ENCODE measurements at regions not wholly inside any gene's neighbourhood (a gene's known extent, or its start where the extent isn't known, plus 50 kb on each side); places are given as distances from the start of the nearest gene placed in this dataset.

DNA sequence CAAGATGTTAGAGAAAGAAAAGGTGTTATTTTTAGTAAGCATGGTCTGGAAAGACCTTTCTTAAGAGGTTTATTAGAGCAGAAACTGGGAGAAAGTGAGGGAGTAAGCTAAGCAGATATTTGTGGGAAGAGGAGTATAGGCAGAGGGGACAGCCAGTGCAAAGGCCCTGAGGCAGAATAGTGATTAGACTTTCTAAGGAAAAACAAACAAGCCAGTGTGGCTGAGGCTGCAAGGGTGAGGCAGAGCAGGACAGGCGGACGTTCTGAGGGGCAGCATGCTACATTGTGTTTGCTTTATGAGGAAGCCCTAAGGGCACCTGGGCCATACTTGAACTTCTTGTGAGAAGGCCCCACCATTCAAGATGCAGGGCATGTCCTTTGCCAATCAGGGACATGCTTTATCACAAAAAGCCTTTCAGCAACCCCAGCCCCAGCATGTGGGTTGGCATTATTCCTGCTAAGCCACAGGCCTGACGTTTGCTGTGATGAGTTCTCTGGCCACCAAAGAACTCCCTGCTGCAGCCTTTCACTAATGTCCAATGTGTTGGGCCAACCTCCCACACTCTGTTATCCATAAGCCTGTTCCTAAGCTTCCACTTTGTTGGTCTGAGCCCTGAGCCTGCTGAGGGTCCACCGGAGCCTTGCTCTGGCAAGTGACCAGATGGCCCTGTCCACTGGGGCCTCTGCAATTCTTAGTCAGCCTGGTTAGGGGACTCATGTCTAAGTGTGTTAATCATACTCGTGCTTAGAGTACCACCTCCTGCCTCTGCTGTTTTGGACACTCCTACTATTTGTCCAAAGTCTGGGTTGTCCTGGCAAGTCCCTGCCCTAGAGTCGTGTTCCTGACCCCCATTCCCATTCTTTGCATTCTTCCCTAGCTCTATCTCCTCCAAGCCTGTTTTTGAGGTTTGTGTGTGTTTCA, 209.9 kb upstream of the CTNNB1 start:
- peak; percentile 67 for DNase-seq (ENCODE audit: low read depth, low spot score)

DNA sequence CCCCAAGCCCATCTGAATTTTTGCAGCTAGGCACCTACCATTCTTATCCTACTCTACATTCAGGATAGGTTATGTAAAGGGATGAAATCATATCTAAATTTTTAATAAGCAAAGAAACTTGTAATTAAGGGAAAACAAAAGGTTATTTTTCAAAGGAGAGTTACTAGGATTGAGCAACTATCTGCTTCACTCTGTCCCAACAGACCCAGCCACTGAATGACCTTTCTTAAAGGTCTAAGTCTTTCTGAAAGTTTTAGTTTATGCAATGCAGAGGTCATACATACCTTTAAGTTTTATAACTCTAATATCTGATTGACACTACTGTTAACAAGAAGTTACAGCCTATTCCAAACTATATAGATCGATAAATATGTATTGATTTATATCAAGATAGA, 209.2 kb upstream of the CTNNB1 start:
- DNase-seq (ENCODE audit: low read depth, low spot score): no peak

DNA sequence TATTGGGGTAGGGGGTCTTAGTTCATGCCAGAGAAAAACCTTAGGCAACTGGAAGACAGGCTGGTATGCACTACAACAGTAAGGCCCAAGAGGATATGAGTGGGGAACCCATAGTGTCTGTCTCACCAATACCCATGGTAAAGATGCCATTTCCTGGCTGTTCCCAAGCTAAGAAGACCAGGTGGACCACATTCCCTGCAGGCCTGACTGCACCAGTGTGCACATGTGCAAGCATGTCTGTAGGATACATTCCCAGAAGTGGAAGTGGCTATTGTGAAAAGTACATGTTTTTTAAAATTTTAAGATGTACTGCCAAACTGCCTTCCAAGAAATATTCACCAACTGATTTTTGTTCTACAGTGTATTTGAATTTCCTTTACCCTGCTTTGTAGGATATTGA, 207.3 kb upstream of the CTNNB1 start:
- no peak for DNase-seq (ENCODE audit: low read depth, low spot score)

DNA sequence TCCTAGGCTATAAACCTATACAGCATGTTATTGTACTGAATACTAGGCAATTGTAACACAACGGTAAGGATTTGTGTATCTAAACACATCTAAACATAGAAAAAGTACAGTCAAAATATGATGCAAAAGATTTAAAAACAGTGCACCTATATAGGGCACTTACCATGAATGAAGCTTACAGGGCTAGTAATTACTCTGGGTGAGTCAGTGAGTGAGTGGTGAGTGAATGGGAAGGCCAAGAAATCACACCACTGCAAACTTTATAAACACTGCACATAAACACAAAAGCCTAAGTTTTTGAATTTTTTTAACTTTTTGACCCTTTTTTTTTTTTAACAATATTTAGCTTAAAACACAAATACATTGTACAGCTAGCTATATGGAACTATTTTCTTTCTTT, 204.7 kb upstream of the CTNNB1 start:
- DNase-seq (ENCODE audit: low read depth, low spot score): no peak

DNA sequence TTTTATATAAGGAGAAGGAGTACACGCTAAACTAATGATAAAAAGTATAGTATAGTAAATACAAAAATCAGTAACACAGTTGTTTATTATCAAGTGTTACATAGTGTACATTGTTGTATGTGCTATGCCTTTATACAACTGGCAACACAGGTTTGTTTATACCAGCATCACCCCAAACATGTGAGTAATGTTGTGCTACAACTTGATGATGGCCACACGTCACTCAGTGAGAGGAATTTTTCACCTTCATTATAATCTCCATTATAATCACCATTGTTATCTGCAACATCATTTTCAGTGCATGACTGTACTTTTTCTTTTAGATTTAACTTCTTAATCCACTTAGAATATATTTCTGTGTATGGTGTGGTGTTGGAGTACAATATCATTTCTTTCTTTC, 204.0 kb upstream of the CTNNB1 start:
- no peak for DNase-seq (ENCODE audit: low read depth, low spot score)

DNA sequence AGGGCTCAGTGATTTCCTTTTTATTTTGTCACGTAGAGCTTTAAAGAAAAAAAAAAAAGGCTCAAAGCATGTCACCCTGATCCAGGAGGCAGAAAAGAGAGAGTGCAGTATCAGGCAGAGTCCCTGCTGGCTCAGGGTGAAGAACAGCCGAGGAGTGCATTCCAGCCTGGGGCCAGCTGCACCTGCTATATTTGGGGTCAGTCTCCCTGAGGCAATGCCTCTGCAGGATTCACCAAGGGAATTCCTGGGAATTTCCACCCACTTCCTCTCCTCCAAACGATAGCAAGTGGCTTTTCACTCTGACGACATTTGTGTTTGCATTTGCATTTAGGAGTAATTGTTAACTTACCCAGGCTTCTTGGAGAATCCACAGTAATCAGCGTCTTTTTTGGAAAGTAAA, 202.9 kb upstream of the CTNNB1 start:
- DNase-seq (ENCODE audit: low read depth, low spot score): no peak

DNA sequence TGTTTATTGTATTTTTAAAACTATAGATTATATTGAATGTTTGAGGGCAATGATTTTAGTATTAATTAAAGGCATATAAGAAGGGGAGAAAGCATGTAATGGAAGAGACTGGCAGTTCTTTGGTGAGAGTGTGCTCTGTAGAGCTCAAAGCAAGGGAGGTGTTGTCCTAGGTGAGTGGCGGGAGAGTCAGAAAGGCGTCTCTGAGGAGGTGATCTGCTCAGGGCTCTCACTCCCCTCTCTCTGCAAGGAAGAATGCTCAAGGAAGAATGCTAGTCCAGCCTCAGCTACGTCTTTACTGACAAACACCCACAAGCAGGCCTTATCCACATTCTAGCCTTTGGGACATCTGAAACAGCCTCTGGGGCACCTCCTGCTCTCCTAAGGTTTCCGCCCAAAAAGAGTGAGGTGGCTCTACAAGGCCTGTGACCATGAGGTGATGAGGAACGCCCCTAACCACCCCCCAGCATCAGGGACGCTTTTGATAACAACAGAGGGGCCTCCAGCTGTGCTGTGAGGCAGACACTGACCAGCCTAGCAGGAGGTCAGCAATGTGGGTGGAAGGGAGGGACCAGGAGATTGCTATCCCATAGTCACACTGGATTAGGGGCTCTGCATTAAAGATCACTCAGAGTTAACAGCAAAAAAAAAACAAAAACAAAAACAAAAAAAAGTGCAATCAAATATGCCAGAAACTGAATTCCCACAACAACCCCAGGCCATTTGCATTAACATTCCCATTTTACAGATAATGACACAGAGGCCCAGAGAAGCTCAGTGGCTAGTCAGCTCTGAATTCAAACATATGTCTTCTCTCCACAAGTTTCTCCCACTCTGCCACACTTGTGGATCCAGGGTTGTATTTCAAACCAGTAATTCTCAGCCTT, 202.2 kb upstream of the CTNNB1 start:
- DNase-seq (ENCODE audit: low read depth, low spot score): no peak

DNA sequence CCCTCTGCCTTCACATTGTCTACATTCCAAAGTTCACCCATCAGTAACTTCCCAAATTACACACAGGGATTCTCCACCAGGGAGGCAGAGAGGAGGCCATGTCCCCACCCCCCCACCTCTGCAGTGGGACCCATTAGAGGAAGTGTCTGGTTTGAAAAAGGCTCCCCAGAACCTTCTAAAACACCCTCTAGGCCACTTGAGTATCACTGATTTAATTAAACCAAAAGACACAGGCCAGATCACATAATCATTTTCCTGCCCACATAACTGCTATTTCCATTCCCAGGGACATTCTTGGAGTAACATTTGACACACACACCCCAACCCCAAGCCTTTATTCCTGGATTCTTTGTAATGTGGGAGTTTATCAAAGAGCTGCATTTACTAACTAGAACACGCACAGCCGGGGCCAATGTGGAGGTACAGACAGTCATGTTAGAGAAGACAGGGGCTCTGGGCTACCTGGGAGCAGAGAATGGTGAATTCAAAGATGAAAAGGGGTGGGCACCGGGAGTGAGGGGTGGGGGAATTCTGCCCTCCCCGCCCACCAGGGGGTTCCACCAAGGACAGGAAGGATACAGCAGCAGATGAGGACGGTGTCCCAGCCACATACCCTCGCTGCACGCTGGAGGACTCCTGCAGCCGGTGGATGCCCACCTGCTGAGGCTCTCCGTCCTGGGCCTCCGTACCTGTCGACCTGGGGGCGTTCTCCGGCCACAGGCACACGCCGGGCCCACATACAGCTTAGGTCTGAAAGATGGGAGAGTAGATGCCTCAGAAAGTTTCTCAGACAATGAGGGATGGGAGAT, 201.4 kb upstream of the CTNNB1 start:
- DNase-seq (ENCODE audit: low read depth, low spot score): peak; percentile 53

DNA sequence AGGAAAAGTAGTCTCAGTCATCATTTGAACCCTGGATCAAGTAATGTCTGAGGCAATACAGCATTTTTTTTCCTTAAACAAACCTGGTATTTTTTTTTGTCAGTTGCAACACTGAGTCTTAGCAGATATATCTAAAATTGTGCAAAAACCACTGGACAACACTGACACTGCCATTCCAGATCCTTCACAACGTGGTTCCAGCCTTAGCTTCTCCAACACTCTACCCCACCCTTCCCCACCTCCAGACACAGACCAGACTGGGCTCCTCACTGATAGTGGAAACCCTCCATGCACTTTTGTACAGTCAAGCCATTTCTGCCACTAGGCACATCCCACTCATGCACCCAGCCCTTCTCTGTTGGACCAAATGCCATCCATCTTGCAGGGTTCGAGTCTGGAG, 199.6 kb upstream of the CTNNB1 start:
- DNase-seq (ENCODE audit: low read depth, low spot score): no peak

DNA sequence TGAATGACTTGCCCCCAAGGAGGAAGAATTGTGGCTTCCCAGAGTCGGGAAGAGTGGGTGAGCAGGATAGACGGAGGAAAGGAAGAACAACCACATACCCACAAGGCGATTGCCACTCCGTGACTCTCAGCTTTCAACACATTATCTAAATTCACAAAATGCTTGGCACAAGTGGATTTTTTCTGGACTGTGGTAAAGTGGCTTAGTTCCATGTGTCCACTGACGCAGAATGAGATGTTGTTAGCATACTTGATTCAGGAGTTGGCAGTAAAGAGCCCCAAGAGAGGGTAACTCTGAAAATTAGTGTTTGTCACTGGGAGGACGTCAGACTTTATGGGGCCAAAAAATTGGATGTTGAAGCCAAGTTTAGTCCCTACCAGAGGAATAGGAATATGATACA, 198.8 kb upstream of the CTNNB1 start:
- DNase-seq (ENCODE audit: low read depth, low spot score): peak; percentile 93

DNA sequence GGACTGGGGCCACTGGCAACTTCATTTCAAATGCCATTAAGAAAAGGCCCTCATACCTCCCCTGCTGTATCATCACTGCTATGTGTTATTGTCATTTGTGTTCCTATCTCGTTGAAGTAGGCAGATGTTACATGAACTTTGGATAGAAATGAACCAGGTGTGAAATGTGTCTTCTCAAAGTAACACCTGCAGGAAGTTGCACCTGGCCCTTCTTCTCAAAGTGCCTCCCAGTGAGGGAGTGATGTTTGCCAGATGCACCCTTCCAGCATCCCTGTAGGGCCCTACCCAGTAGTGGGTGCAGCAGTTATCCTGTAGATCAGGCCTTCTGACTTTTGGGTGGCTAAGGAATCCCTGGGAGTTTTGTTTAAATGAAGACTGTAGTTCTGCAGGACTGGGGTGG, 197.7 kb upstream of the CTNNB1 start:
- DNase-seq (ENCODE audit: low read depth, low spot score): no peak

DNA sequence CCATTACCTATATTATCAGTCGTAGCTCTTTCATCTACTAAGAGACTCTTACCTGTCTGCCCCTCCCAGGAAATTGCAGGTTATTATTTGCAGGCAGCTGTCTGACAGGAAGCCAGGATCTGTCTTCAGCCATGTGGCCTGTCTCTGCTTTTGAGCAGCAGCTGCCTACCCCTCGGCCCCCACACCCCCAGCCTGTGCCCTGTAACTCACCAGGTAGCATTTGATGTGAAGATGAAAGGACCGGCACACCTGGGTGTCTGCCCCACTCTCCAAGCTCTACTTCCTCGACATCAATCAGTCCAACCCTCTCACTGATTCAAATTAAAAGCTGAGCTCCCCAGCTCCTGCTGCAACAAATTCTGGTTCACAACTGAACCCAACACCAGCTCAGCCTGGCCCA, 197.2 kb upstream of the CTNNB1 start:
- DNase-seq (ENCODE audit: low read depth, low spot score): no peak

DNA sequence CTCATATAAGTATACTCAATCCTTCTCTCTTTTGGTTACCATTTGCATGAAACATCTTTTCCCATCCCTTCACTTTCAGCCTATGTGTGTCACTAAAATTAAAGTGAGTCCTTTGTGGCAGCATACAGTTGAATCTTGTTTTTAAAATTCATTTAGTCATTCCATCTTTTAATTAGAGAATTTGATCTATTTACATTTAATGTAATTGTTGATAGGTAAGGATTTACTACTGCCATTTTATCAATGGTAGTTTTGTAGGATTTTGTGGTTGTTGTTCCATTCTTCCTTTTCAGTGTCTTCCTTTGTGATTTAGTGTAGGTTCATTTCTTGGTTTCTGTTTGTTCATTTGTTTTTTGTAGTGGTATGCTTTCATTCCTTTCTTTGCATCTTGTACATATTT, 191.9 kb upstream of the CTNNB1 start:
- DNase-seq (ENCODE audit: low read depth, low spot score): no peak

DNA sequence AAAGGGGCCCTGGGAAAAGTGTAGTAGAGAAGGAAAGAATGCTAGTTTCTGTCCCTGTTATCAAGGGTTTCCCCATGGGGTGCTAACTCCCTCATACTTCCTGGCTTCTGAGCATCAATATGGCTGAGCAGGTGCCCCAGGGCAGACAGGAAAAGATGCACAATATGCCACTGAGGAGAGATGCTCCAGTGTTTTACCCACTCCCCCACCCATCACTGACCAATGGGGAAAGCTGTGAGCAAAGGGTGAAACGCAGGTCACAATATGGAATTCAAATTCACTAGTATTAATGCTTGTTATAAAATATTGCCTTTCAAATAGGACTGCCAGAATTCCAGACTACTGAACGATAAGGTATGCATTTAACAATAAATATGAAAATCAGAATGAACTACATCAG, 187.5 kb upstream of the CTNNB1 start:
- no peak for DNase-seq (ENCODE audit: low read depth, low spot score)

DNA sequence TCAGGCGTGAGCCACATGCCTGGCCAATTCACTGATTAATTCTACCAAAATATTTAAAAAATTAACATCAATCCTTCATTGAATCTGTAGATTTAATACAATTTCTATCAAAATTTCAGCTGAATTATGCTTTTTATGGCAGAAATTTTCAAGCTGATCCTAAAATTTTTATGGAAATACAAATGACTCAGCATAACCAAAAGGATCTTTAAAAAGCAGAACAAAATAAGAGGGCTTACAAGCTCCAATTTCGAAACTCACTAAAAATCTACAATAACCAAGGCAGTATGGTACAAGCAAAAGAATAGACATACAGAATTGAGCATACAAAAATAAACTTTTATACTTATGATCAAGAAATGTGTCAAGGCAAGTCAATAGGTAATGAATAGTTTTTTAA, 180.4 kb upstream of the CTNNB1 start:
- DNase-seq (ENCODE audit: low read depth, low spot score): no peak

DNA sequence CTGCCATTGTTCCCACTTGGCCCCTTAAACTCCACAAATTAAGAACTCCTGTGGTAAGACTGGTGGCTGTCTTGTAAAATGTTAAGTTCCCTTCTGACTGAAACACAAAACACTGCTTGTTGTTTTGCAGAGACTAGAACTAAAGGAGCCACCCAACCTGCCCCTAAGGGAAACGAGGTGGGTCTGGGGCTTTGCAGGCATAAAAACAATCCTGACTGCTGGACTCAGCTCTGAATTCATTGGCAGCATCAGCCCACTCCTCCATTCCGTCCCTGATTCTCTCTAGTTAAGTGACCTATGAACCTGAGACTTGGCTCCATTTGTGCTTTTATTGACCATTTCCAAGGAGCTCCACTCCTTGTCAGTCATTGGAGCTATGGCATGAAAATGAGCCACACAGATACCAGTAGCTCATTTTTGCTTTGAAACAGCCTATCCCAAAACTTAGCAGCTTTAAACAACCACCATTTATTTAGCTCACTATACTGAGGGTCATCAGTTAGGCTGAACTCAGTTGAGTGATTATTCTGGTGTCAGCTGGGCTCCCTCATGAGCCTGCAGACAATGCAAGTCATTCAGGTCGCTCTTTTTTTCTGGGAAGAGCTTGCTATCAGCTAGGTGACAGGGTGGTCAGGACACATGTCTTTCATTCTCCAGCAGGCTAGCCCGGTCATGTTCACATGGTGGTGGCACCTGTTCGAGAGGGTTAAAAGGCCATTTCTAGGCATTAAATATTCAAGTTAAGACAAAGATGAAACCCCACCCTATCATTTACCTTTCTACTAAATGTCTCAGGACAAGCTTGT, 175.1 kb upstream of the CTNNB1 start:
- no peak for DNase-seq (ENCODE audit: low read depth, low spot score)

DNA sequence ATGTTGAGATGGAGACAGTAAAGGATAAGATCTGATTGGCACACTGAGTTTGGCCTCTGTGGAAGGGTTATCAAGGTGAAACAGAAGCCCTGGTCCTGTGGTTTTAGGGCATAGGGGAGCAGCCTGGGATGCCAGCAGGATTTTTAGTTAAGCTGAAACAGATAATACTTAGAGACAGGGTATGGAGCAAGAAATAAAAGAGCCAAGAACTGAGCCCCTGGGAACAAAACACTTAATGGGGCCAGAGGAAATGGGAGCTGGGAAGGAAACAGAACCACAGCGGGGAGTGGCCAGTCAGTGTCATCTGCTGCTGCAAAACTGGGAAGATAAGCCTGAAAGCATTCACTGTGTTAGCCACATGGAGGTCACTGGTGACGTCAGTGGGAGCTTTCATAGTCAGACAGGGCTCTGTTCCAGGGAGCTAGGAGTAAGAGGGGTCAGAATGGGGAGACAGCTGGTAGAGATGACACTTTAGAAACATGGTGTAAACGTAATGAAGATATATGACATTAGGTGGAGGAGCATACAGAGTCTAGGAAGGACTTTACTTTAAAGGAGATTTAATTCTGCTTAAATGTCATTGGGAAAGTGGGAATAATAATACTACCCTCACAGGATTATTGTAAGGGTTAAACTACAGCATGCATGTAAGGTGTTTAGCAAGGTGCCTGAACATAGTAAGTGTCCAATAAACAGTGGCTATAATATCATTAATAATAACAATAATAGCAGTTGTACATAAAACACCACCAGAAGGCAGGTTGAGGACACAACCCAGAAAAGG, 172.7 kb upstream of the CTNNB1 start:
- peak; percentile 46 for DNase-seq (ENCODE audit: low read depth, low spot score)

DNA sequence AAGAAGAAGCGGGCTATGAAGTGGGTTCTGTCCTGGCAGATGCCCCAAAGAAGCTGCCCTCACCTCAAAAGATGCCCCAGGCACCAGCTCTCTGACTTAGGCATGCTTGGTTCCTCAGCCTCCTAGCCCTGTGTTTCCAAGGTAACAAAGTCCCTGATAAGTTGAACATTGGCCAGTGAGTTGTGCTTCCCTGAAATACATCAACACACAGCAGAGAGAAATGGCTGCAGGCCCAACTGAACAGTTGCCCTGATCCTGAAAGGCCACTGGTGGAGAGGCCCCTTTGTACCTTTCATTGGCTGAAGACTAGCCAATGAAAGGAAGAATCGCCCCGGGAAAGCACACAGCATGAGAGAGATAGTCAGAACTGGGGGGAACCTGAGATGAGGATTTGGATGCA, 169.9 kb upstream of the CTNNB1 start:
- DNase-seq (ENCODE audit: low read depth, low spot score): no peak

DNA sequence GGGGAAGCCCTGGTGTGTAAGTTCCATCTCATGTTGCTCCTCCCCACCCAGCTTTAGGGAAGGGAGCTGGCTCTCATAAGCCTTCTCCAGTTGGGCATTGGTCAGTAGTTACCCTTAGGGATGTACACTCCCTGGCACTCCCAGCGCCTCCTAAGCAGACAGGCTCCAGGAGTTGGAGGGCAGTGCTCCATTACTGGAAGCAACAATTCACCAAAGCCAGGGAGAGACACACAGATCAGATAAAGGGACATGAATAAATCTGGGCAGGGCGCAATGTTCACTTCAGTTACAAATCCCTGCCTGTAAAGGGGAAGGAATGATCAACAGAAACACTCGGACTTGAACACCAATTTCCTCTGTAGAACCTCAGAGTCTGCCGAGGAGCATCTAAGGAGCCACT, 169.1 kb upstream of the CTNNB1 start:
- DNase-seq (ENCODE audit: low read depth, low spot score): no peak

DNA sequence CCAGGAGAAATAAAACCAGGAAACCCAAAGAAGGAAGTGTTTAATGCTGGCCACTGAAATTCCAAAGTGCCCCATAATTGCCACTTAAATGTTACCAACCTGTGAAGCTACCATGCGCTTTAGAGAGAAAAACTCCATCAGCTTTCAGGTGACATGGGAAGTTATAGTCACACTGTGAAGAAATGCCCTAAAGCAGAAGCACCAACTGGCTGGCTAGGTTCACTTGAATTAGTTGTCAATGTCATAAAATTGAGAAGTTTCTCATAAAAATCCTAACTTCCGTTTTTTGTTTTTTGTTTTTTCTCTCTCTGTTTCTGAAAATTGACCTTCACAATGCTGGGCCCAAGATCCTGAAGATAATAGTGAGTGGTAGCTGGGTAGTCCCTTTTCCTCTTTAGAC, 167.9 kb upstream of the CTNNB1 start:
- no peak for DNase-seq (ENCODE audit: low read depth, low spot score)

Measured in astrocyte of the hippocampus (primary cell).